ENCODE measurements at regions not wholly inside any gene's neighbourhood (a gene's known extent, or its start where the extent isn't known, plus 50 kb on each side); places are given as distances from the start of the nearest gene placed in this dataset.

DNA sequence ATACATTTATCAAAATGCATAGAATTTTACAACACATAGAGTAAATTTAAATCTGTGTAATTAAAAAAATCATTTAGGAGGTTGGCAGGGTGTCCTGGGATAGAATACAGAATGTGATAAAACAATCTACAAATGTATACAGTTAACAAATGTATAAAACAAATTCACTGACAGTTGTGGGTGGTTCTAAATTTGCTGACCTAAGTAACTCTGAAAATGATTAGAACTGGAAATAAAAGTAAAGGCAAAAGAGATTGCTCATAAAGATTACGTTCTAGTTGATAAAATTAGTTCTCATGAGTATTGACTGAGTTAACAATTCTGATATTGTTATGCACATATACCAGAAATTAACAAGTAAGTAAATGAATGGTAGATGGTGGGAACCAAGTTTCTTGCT lies 1827.3 kb upstream of the FLRT2 start:
- TF ChIP-seq SMAD4 (CRISPR knock-in tag; IDR thresholded peaks at IDR 0.05) (no peak), TEAD1 (CRISPR knock-in tag; IDR thresholded peaks at IDR 0.05) (no peak), CREM (CRISPR knock-in tag; IDR thresholded peaks at IDR 0.05) (no peak), NR1H2 (CRISPR knock-in tag; IDR thresholded peaks at IDR 0.05) (no peak), ESRRA (CRISPR knock-in tag; IDR thresholded peaks at IDR 0.05; ENCODE audit: borderline replicate concordance) (no peak)
- TF ChIP-seq, protein P1, sequence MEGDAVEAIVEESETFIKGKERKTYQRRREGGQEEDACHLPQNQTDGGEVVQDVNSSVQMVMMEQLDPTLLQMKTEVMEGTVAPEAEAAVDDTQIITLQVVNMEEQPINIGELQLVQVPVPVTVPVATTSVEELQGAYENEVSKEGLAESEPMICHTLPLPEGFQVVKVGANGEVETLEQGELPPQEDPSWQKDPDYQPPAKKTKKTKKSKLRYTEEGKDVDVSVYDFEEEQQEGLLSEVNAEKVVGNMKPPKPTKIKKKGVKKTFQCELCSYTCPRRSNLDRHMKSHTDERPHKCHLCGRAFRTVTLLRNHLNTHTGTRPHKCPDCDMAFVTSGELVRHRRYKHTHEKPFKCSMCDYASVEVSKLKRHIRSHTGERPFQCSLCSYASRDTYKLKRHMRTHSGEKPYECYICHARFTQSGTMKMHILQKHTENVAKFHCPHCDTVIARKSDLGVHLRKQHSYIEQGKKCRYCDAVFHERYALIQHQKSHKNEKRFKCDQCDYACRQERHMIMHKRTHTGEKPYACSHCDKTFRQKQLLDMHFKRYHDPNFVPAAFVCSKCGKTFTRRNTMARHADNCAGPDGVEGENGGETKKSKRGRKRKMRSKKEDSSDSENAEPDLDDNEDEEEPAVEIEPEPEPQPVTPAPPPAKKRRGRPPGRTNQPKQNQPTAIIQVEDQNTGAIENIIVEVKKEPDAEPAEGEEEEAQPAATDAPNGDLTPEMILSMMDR (IDR thresholded peaks at IDR 0.05) = no peak
- TF ChIP-seq, protein P2, sequence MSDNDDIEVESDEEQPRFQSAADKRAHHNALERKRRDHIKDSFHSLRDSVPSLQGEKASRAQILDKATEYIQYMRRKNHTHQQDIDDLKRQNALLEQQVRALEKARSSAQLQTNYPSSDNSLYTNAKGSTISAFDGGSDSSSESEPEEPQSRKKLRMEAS (CRISPR knock-in tag; IDR thresholded peaks at IDR 0.05) = no peak
- TF ChIP-seq, protein P3, sequence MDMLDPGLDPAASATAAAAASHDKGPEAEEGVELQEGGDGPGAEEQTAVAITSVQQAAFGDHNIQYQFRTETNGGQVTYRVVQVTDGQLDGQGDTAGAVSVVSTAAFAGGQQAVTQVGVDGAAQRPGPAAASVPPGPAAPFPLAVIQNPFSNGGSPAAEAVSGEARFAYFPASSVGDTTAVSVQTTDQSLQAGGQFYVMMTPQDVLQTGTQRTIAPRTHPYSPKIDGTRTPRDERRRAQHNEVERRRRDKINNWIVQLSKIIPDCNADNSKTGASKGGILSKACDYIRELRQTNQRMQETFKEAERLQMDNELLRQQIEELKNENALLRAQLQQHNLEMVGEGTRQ (CRISPR knock-in tag; IDR thresholded peaks at IDR 0.05) = no peak

Data from WTC11 (cell line).